GM21825 (cell line): ENCODE measurements at regions not wholly inside any gene's neighbourhood (a gene's known extent, or its start where the extent isn't known, plus 50 kb on each side); places are given as distances from the start of the nearest gene placed in this dataset.

Experiments used
- ATAC-seq: cut with Tn5 transposase; IDR thresholded peaks from one replicate; pipeline ENCODE4 v1.9.1; 2021; ENCODE audit warnings: mild to moderate bottlenecking, moderate library complexity; ENCODE audit not compliant: unreplicated experiment

GRCh38 chr10:8583096-8583495, 528.6 kb downstream of the GATA3 start:
- no peak for ATAC-seq

- ATAC-seq, result no peak
Measured at GRCh38 chr10:8584666-8585065, 530.2 kb downstream of the GATA3 start.

- ATAC-seq, result no peak
Measured at GRCh38 chr10:8586504-8586903, 532.0 kb downstream of the GATA3 start.

GRCh38 chr10:8588135-8588534, 533.6 kb downstream of the GATA3 start:
- no peak for ATAC-seq

GRCh38 chr10:8590518-8590917, 536.0 kb downstream of the GATA3 start:
- no peak for ATAC-seq

- no peak for ATAC-seq
Measured at GRCh38 chr10:8591640-8592039, 537.2 kb downstream of the GATA3 start.

- no peak for ATAC-seq
Measured at GRCh38 chr10:8594176-8594575, 539.7 kb downstream of the GATA3 start.

GRCh38 chr10:8594711-8595110, 540.2 kb downstream of the GATA3 start:
- no peak for ATAC-seq

- ATAC-seq, result no peak
Measured at GRCh38 chr10:8595140-8595539, 540.7 kb downstream of the GATA3 start.

- ATAC-seq, result no peak
Measured at GRCh38 chr10:8596929-8597472, 542.5 kb downstream of the GATA3 start.

- ATAC-seq, result no peak
Measured at GRCh38 chr10:8600192-8600591, 545.7 kb downstream of the GATA3 start.

GRCh38 chr10:8602821-8603220, 548.3 kb downstream of the GATA3 start:
- no peak for ATAC-seq

- ATAC-seq, result no peak
Measured at GRCh38 chr10:8614054-8614565, 559.6 kb downstream of the GATA3 start.

- ATAC-seq, result no peak
Measured at GRCh38 chr10:8615118-8615517, 560.6 kb downstream of the GATA3 start.

GRCh38 chr10:8616166-8616565, 561.7 kb downstream of the GATA3 start:
- no peak for ATAC-seq

GRCh38 chr10:8617792-8618191, 563.3 kb downstream of the GATA3 start:
- no peak for ATAC-seq

- no peak for ATAC-seq
Measured at GRCh38 chr10:8618834-8619233, 564.3 kb downstream of the GATA3 start.

GRCh38 chr10:8628351-8628750, 573.9 kb downstream of the GATA3 start:
- ATAC-seq, result no peak

GRCh38 chr10:8633909-8634308, 579.4 kb downstream of the GATA3 start:
- no peak for ATAC-seq

- no peak for ATAC-seq
Measured at GRCh38 chr10:8636371-8636770, 581.9 kb downstream of the GATA3 start.

- ATAC-seq, result no peak
Measured at GRCh38 chr10:8637640-8638039, 583.2 kb downstream of the GATA3 start.

GRCh38 chr10:8638088-8638672, 583.7 kb downstream of the GATA3 start:
- no peak for ATAC-seq
